ENCODE measurements at regions not wholly inside any gene's neighbourhood (a gene's known extent, or its start where the extent isn't known, plus 50 kb on each side); places are given as distances from the start of the nearest gene placed in this dataset.

- no peak for TF ChIP-seq CTCF (IDR thresholded peaks at IDR 0.05)
- TF ChIP-seq POLR2A (IDR thresholded peaks at IDR 0.05): no peak
Observed at GRCh38 chr4:138092060-138092459, 150.1 kb downstream of the SLC7A11 start.
